NCI-H526 (cell line): ENCODE measurements at regions not wholly inside any gene's neighbourhood (a gene's known extent, or its start where the extent isn't known, plus 50 kb on each side); places are given as distances from the start of the nearest gene placed in this dataset.
"Not testable (repeated sequence)": the region's sequence is repeated elsewhere in the genome, so short reads cannot be mapped to it uniquely, and the experiment has no call there.

ENCODE experiments used
- DNase-seq, 2 experiments: peaks; one replicate each; lab custom pipeline; 2025; lab: John Stamatoyannopoulos, UW

GRCh38 chr4:188287169-188287894 lies 148.1 kb downstream of the TRIML1 start:
- no peak for DNase-seq

- no peak for DNase-seq
Observed at GRCh38 chr4:188289531-188290125, 150.4 kb downstream of the TRIML1 start.

GRCh38 chr4:188295899-188296298 lies 156.7 kb downstream of the TRIML1 start:
- no peak for DNase-seq

- no peak for DNase-seq
Observed at GRCh38 chr4:188296331-188296730, 157.1 kb downstream of the TRIML1 start.

- no peak for DNase-seq
Observed at GRCh38 chr4:188297873-188298272, 158.6 kb downstream of the TRIML1 start.

- no peak for DNase-seq
Observed at GRCh38 chr4:188299161-188299560, 159.9 kb downstream of the TRIML1 start.

GRCh38 chr4:188300385-188300784 lies 161.1 kb downstream of the TRIML1 start:
- peak in 1 of 2 experiments; percentile 9 for DNase-seq

- DNase-seq = no peak
Observed at GRCh38 chr4:188305690-188306089, 166.4 kb downstream of the TRIML1 start.

- DNase-seq = no peak
Observed at GRCh38 chr4:188307591-188307990, 168.3 kb downstream of the TRIML1 start.

- DNase-seq = no peak
Observed at GRCh38 chr4:188308142-188308541, 168.9 kb downstream of the TRIML1 start.

GRCh38 chr4:188316391-188316790 lies 177.2 kb downstream of the TRIML1 start:
- no peak for DNase-seq

GRCh38 chr4:188328966-188329365 lies 189.7 kb downstream of the TRIML1 start:
- no peak for DNase-seq

GRCh38 chr4:188329521-188329920 lies 190.3 kb downstream of the TRIML1 start:
- DNase-seq = no peak

- DNase-seq = no peak
Observed at GRCh38 chr4:188332265-188332664, 193.0 kb downstream of the TRIML1 start.

- DNase-seq = no peak
Observed at GRCh38 chr4:188336891-188337290, 197.7 kb downstream of the TRIML1 start.

GRCh38 chr4:188341428-188341827 lies 202.2 kb downstream of the TRIML1 start:
- no peak for DNase-seq

- no peak for DNase-seq
Observed at GRCh38 chr4:188346171-188346809, 207.0 kb downstream of the TRIML1 start.

- no peak for DNase-seq
Observed at GRCh38 chr4:188347339-188347738, 208.1 kb downstream of the TRIML1 start.

GRCh38 chr4:188349569-188349968 lies 210.3 kb downstream of the TRIML1 start:
- not testable (repeated sequence) for DNase-seq

GRCh38 chr4:188363196-188363595 lies 224.0 kb downstream of the TRIML1 start:
- DNase-seq = no peak

- no peak for DNase-seq
Observed at GRCh38 chr4:188370777-188371176, 231.5 kb downstream of the TRIML1 start.

- peak; percentile 40 to 42 for DNase-seq
Observed at GRCh38 chr4:188372058-188372457, 232.8 kb downstream of the TRIML1 start.

GRCh38 chr4:188372829-188373228 lies 233.6 kb downstream of the TRIML1 start:
- peak; percentile 69 to 82 for DNase-seq
